Neural crest cell (in vitro differentiated cells): ENCODE measurements at regions not wholly inside any gene's neighbourhood (a gene's known extent, or its start where the extent isn't known, plus 50 kb on each side); places are given as distances from the start of the nearest gene placed in this dataset.

Experiments used
- DNase-seq: peaks from one replicate; pipeline ENCODE4 v3.0.0; 2021; ENCODE audit warnings: low read depth, mixed read lengths, low spot score
- H3K27ac Mint-ChIP-seq: one replicate; pipeline ENCODE4 v1.8.0; 2021; ENCODE audit warnings: mild to moderate bottlenecking, mixed read lengths; ENCODE audit not compliant: unreplicated experiment
- H3K27me3 Mint-ChIP-seq: 2 replicates; pipeline ENCODE4 v1.8.0; 2021; ENCODE audit warnings: low read depth, mild to moderate bottlenecking, mixed read lengths
- H3K36me3 Mint-ChIP-seq: 2 replicates; pipeline ENCODE4 v1.8.0; 2021; ENCODE audit warnings: low read depth, mild to moderate bottlenecking, mixed read lengths
- H3K4me1 Mint-ChIP-seq: 2 replicates; pipeline ENCODE4 v1.8.0; 2021; ENCODE audit warnings: mixed read lengths
- H3K4me3 Mint-ChIP-seq: one replicate; pipeline ENCODE4 v1.8.0; 2021; ENCODE audit warnings: mild to moderate bottlenecking, mixed read lengths
- H3K9me3 Mint-ChIP-seq: 2 replicates; pipeline ENCODE4 v1.8.0; 2021; ENCODE audit warnings: mixed read lengths
- TF ChIP-seq, protein P1 (sequence below): fragments of 200-600 bp; sonication (generic); conservative IDR thresholded peaks from 2 replicates; pipeline ENCODE4 v1.5.0; 2021; ENCODE audit warnings: antibody characterized with exemption, mild to moderate bottlenecking

DNA sequence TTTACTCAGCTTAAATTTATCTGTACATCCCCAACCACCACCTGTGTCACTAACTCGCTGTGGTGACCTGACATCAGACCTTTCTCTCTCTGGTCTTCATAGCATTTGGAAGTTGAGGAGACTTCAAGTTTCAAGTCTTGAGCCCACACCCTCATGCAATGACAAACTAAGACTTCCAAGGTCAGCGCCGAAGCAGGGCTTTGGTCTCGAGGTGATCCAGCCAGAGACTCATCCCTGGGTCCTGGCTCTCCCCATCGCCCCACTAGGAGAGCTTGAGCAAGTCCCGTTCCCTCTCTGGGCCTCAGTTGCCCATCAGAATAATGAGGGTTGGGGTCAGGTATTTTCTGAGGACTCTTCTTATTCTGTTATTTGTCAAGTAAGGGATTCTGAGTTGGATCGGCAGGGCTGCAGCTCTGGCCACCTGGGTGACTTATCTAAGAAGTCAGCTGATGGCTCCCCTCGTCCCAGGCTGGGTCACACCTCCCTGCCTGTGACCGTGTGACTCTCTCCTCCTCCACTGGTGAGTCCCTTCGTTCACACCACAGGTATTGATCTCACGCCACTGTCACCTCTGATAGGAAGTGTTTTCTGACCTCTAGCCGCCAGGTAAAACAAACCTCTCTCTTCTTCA lies 143.7 kb upstream of the RUNX3 start:
- no peaks in the 10 kb centered on the region for H3K36me3 Mint-ChIP-seq
- no peak overlapping the region for H3K4me3 Mint-ChIP-seq
- no peak overlapping the region for H3K27ac Mint-ChIP-seq
- DNase-seq, result no peak
- TF ChIP-seq, protein P1, sequence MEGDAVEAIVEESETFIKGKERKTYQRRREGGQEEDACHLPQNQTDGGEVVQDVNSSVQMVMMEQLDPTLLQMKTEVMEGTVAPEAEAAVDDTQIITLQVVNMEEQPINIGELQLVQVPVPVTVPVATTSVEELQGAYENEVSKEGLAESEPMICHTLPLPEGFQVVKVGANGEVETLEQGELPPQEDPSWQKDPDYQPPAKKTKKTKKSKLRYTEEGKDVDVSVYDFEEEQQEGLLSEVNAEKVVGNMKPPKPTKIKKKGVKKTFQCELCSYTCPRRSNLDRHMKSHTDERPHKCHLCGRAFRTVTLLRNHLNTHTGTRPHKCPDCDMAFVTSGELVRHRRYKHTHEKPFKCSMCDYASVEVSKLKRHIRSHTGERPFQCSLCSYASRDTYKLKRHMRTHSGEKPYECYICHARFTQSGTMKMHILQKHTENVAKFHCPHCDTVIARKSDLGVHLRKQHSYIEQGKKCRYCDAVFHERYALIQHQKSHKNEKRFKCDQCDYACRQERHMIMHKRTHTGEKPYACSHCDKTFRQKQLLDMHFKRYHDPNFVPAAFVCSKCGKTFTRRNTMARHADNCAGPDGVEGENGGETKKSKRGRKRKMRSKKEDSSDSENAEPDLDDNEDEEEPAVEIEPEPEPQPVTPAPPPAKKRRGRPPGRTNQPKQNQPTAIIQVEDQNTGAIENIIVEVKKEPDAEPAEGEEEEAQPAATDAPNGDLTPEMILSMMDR, result no peak
- H3K9me3 Mint-ChIP-seq, result peaks cover 8% of the 10 kb centered on the region
- H3K27me3 Mint-ChIP-seq, result no peaks in the 10 kb centered on the region
- no peaks in the 10 kb centered on the region for H3K4me1 Mint-ChIP-seq

DNA sequence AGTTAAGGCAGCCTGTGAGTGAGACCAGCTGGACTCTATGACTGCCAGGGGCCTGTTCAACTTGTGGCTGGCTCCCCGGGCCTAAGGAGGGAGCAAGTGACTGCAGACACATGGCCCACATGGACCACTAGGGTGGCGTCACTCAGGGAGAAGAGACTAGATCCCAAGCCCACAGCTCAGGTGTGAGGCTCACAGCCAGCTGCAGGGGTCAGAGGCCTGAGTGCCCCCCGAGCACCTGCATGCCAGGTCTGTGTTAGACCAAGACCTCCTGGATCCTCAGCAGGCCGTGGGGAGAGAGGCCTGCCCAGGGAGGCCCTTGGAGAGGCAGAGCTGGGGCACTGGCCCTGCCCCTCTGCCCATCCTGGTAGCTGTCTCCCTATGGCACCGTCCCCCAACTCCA lies 142.4 kb upstream of the RUNX3 start:
- Mint-ChIP-seq H3K27ac (no peak overlapping the region), H3K27me3 (no peaks in the 10 kb centered on the region), H3K36me3 (no peaks in the 10 kb centered on the region), H3K9me3 (peaks cover 8% of the 10 kb centered on the region), H3K4me1 (no peaks in the 10 kb centered on the region), H3K4me3 (no peak overlapping the region)
- DNase-seq, result no peak
- TF ChIP-seq, protein P1, result no peak

DNA sequence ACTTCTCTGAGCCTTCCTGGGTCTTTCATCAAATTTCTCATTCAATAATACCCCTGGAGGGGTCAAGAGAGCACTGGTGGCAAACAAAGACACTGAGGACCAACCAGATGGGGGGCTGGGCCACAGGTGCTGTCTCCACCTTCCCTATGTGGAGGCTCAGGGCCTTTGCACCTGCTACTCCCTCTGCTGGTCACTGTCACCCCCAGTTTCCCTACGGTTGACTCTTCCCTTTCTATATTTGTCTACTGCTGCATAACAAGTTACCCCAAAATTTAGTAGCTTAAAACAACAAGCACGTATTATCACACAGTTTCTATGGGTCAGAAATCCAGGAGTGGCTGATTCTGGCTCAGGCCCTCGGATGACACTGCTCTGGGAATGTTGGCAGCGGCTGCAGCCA lies 138.8 kb upstream of the RUNX3 start:
- DNase-seq, result no peak
- Mint-ChIP-seq H3K4me1 (peaks cover 13% of the 10 kb centered on the region), H3K9me3 (no peaks in the 10 kb centered on the region), H3K36me3 (no peaks in the 10 kb centered on the region), H3K4me3 (no peak overlapping the region), H3K27me3 (peaks cover 4% of the 10 kb centered on the region), H3K27ac (no peak overlapping the region)
- TF ChIP-seq, protein P1, result no peak

DNA sequence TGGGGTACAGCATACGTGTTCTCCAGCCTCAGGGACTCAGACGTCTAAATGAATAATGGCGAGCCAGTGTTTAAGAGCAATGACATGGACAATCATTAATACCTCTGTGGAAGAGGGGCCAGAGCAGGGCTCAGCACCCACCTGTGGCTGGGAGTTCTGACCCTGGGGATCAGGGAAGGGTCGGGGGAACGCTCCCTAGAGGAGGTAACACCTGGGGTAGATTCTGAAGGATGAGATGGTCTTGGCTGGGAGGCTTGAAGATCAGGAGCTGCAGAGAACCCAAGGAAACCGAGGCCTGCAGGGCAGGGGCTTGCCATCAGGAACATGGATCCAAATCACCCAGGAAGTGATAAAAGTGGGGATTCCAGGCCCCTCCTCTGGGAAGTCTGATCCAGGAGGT lies 138.2 kb upstream of the RUNX3 start:
- TF ChIP-seq, protein P1, result no peak
- DNase-seq, result no peak
- Mint-ChIP-seq H3K4me3 (no peak overlapping the region), H3K4me1 (peaks cover 17% of the 10 kb centered on the region), H3K27me3 (peaks cover 4% of the 10 kb centered on the region), H3K27ac (no peak overlapping the region), H3K36me3 (no peaks in the 10 kb centered on the region), H3K9me3 (no peaks in the 10 kb centered on the region)

DNA sequence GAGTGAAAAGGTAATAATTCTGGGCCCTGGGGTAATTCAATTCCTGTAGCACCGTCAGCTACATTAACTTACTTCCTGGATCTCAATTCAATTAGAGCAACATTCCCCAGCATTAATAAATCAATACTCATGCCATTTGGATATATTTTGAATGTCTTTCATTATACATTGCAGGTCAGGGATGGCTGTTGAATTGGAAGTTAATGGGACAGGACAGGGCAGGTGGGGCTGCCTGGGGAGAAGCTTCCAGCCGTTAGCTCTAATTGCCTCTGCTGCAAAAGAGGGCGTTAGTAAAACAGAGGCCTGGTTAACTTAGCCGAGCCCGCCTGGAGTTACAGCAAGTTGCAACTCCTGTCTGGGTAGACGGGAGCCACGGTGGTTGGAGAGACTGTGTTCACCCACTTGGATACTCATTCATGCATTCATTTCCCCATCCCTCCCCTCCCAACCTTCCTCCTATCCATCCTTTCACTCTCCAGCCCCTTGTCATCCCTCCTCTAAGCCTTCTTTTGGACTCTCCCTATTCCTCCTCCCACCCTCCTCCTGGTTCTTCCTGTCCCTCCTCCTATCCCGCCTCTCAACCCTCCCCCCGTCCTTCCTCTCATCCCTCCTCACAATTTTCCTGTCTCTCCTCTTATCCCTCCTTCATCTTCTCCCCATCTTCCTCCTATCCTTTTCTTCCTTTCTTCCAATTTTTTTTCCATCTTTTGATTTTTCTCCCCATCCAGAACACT lies 137.6 kb upstream of the RUNX3 start:
- no peak overlapping the region for H3K27ac Mint-ChIP-seq
- TF ChIP-seq, protein P1, result no peak
- no peaks in the 10 kb centered on the region for H3K36me3 Mint-ChIP-seq
- H3K9me3 Mint-ChIP-seq, result no peaks in the 10 kb centered on the region
- peaks cover 17% of the 10 kb centered on the region for H3K4me1 Mint-ChIP-seq
- no peak for DNase-seq
- peaks cover 4% of the 10 kb centered on the region for H3K27me3 Mint-ChIP-seq
- no peak overlapping the region for H3K4me3 Mint-ChIP-seq
